ENCODE measurements at regions not wholly inside any gene's neighbourhood (a gene's known extent, or its start where the extent isn't known, plus 50 kb on each side); places are given as distances from the start of the nearest gene placed in this dataset.

- no peak for TF ChIP-seq POLR2A (IDR thresholded peaks at IDR 0.05; ENCODE audit: low read length)
- no peak for TF ChIP-seq GATA1 (IDR thresholded peaks at IDR 0.05; ENCODE audit: low read depth, low read length)
- no peak for DNase-seq
These were observed 975.8 kb upstream of the FLRT2 start for GRCh38 chr14:84554136-84554535.

- no peak for DNase-seq
These were observed 974.5 kb upstream of the FLRT2 start for GRCh38 chr14:84555493-84555892.

GRCh38 chr14:84566109-84566508 is 963.8 kb upstream of the FLRT2 start:
- TF ChIP-seq GATA1 (IDR thresholded peaks at IDR 0.05; ENCODE audit: low read depth, low read length) (no peak), POLR2A (IDR thresholded peaks at IDR 0.05; ENCODE audit: low read length) (no peak)
- DNase-seq: no peak

More at GRCh38 chr14:84555493-84555892, 974.5 kb upstream of the FLRT2 start:
- TF ChIP-seq GATA1 (IDR thresholded peaks at IDR 0.05; ENCODE audit: low read depth, low read length) (no peak), POLR2A (IDR thresholded peaks at IDR 0.05; ENCODE audit: low read length) (no peak)

- no peak for DNase-seq
- TF ChIP-seq POLR2A (IDR thresholded peaks at IDR 0.05; ENCODE audit: low read length): no peak
- no peak for TF ChIP-seq GATA1 (IDR thresholded peaks at IDR 0.05; ENCODE audit: low read depth, low read length)
These were observed 954.3 kb upstream of the FLRT2 start for GRCh38 chr14:84575681-84576080.

- DNase-seq: no peak
- TF ChIP-seq GATA1 (IDR thresholded peaks at IDR 0.05; ENCODE audit: low read depth, low read length): no peak
- TF ChIP-seq POLR2A (IDR thresholded peaks at IDR 0.05; ENCODE audit: low read length): no peak
These were observed 950.7 kb upstream of the FLRT2 start for GRCh38 chr14:84579292-84579691.

- TF ChIP-seq POLR2A (IDR thresholded peaks at IDR 0.05; ENCODE audit: low read length) (no peak), GATA1 (IDR thresholded peaks at IDR 0.05; ENCODE audit: low read depth, low read length) (no peak)
- DNase-seq: no peak
These were observed 948.9 kb upstream of the FLRT2 start for GRCh38 chr14:84581041-84581440.

- DNase-seq: no peak
- TF ChIP-seq POLR2A (IDR thresholded peaks at IDR 0.05; ENCODE audit: low read length) (no peak), GATA1 (IDR thresholded peaks at IDR 0.05; ENCODE audit: low read depth, low read length) (no peak)
These were observed 945.4 kb upstream of the FLRT2 start for GRCh38 chr14:84584511-84584910.

GRCh38 chr14:84591827-84592445 is 938.0 kb upstream of the FLRT2 start:
- DNase-seq: no peak

GRCh38 chr14:84592770-84593169 is 937.2 kb upstream of the FLRT2 start:
- DNase-seq: no peak
- TF ChIP-seq GATA1 (IDR thresholded peaks at IDR 0.05; ENCODE audit: low read depth, low read length): no peak
- TF ChIP-seq POLR2A (IDR thresholded peaks at IDR 0.05; ENCODE audit: low read length): no peak

More at GRCh38 chr14:84591827-84592445, 938.0 kb upstream of the FLRT2 start:
- TF ChIP-seq GATA1 (IDR thresholded peaks at IDR 0.05; ENCODE audit: low read depth, low read length) (no peak), POLR2A (IDR thresholded peaks at IDR 0.05; ENCODE audit: low read length) (no peak)

- TF ChIP-seq POLR2A (IDR thresholded peaks at IDR 0.05; ENCODE audit: low read length) (no peak), GATA1 (IDR thresholded peaks at IDR 0.05; ENCODE audit: low read depth, low read length) (no peak)
- DNase-seq: no peak
These were observed 919.9 kb upstream of the FLRT2 start for GRCh38 chr14:84610086-84610485.

GRCh38 chr14:84622357-84622756 is 907.6 kb upstream of the FLRT2 start:
- TF ChIP-seq POLR2A (IDR thresholded peaks at IDR 0.05; ENCODE audit: low read length): no peak
- no peak for TF ChIP-seq GATA1 (IDR thresholded peaks at IDR 0.05; ENCODE audit: low read depth, low read length)
- DNase-seq: no peak

GRCh38 chr14:84643446-84643845 is 886.5 kb upstream of the FLRT2 start:
- no peak for DNase-seq
- no peak for TF ChIP-seq POLR2A (IDR thresholded peaks at IDR 0.05; ENCODE audit: low read length)
- no peak for TF ChIP-seq GATA1 (IDR thresholded peaks at IDR 0.05; ENCODE audit: low read depth, low read length)

GRCh38 chr14:84646786-84647500 is 883.0 kb upstream of the FLRT2 start:
- no peak for DNase-seq
- no peak for TF ChIP-seq POLR2A (IDR thresholded peaks at IDR 0.05; ENCODE audit: low read length)

GRCh38 chr14:84655014-84655413 is 874.9 kb upstream of the FLRT2 start:
- TF ChIP-seq POLR2A (IDR thresholded peaks at IDR 0.05; ENCODE audit: low read length) (no peak), GATA1 (IDR thresholded peaks at IDR 0.05; ENCODE audit: low read depth, low read length) (no peak)
- DNase-seq: no peak

- DNase-seq: no peak
- TF ChIP-seq GATA1 (IDR thresholded peaks at IDR 0.05; ENCODE audit: low read depth, low read length): no peak
- no peak for TF ChIP-seq POLR2A (IDR thresholded peaks at IDR 0.05; ENCODE audit: low read length)
These were observed 872.0 kb upstream of the FLRT2 start for GRCh38 chr14:84657911-84658310.

Measured in erythroblast (primary cell).